ENCODE measurements at regions not wholly inside any gene's neighbourhood (a gene's known extent, or its start where the extent isn't known, plus 50 kb on each side); places are given as distances from the start of the nearest gene placed in this dataset.
"Not testable (repeated sequence)": the region's sequence is repeated elsewhere in the genome, so short reads cannot be mapped to it uniquely, and the experiment has no call there.

- no peak for DNase-seq (ENCODE audit: low read depth)
Observed at GRCh38 chr6:145274083-145274482, 461.2 kb downstream of the EPM2A start.

- DNase-seq (ENCODE audit: low read depth), result no peak
Observed at GRCh38 chr6:145275019-145275418, 460.3 kb downstream of the EPM2A start.

- no peak for DNase-seq (ENCODE audit: low read depth)
Observed at GRCh38 chr6:145275787-145276186, 459.5 kb downstream of the EPM2A start.

GRCh38 chr6:145276756-145277155, 458.6 kb downstream of the EPM2A start:
- DNase-seq (ENCODE audit: low read depth), result no peak

- no peak for DNase-seq (ENCODE audit: low read depth)
Observed at GRCh38 chr6:145277358-145278086, 457.8 kb downstream of the EPM2A start.

- peak; percentile 17 for DNase-seq (ENCODE audit: low read depth)
Observed at GRCh38 chr6:145278163-145278807, 457.0 kb downstream of the EPM2A start.

- no peak for DNase-seq (ENCODE audit: low read depth)
Observed at GRCh38 chr6:145279551-145279950, 455.8 kb downstream of the EPM2A start.

GRCh38 chr6:145279993-145280392, 455.3 kb downstream of the EPM2A start:
- DNase-seq (ENCODE audit: low read depth), result no peak

GRCh38 chr6:145283209-145283608, 452.1 kb downstream of the EPM2A start:
- DNase-seq (ENCODE audit: low read depth), result not testable (repeated sequence)

GRCh38 chr6:145283856-145284255, 451.5 kb downstream of the EPM2A start:
- no peak for DNase-seq (ENCODE audit: low read depth)

GRCh38 chr6:145286916-145287315, 448.4 kb downstream of the EPM2A start:
- DNase-seq (ENCODE audit: low read depth), result no peak

- DNase-seq (ENCODE audit: low read depth), result no peak
Observed at GRCh38 chr6:145289573-145289972, 445.7 kb downstream of the EPM2A start.

GRCh38 chr6:145290122-145290521, 445.2 kb downstream of the EPM2A start:
- no peak for DNase-seq (ENCODE audit: low read depth)

- no peak for DNase-seq (ENCODE audit: low read depth)
Observed at GRCh38 chr6:145292066-145292465, 443.3 kb downstream of the EPM2A start.

GRCh38 chr6:145294942-145295341, 440.4 kb downstream of the EPM2A start:
- DNase-seq (ENCODE audit: low read depth), result no peak

- DNase-seq (ENCODE audit: low read depth), result no peak
Observed at GRCh38 chr6:145295746-145296145, 439.6 kb downstream of the EPM2A start.

- no peak for DNase-seq (ENCODE audit: low read depth)
Observed at GRCh38 chr6:145305670-145306069, 429.6 kb downstream of the EPM2A start.

GRCh38 chr6:145306489-145306888, 428.8 kb downstream of the EPM2A start:
- no peak for DNase-seq (ENCODE audit: low read depth)

- DNase-seq (ENCODE audit: low read depth), result peak; percentile 79
Observed at GRCh38 chr6:145309842-145310535, 425.3 kb downstream of the EPM2A start.

- no peak for DNase-seq (ENCODE audit: low read depth)
Observed at GRCh38 chr6:145312481-145312880, 422.8 kb downstream of the EPM2A start.

GRCh38 chr6:145313041-145313855, 422.1 kb downstream of the EPM2A start:
- no peak for DNase-seq (ENCODE audit: low read depth)

GRCh38 chr6:145315982-145316600, 419.2 kb downstream of the EPM2A start:
- peak; percentile 19 for DNase-seq (ENCODE audit: low read depth)
